GM13977 (cell line): ENCODE measurements at regions not wholly inside any gene's neighbourhood (a gene's known extent, or its start where the extent isn't known, plus 50 kb on each side); places are given as distances from the start of the nearest gene placed in this dataset.
A peak's percentile ranks its signal among the peaks of the same experiment; 100 is the strongest.

Experiments
- DNase-seq: peaks from one replicate; pipeline ENCODE4 v3.0.0; 2012; ENCODE audit warnings: low spot score
- in situ Hi-C: fragments of 300-500 bp; cut with MboI; formaldehyde crosslinking; loops from one replicate; pipeline ENCODE4 v1.12.0; 2022; ENCODE audit warnings: low sequenced_read_pairs, low pct_unique_long_range_greater_than_20kb, mixed read lengths, inconsistent platforms; ENCODE audit not compliant: unreplicated experiment
- TF ChIP-seq, protein P1 (sequence below): IDR thresholded peaks from 2 replicates; pipeline ENCODE4 v1.5.1; 2012; ENCODE audit warnings: mild to moderate bottlenecking, control low read depth; ENCODE audit not compliant: insufficient read depth; ENCODE audit errors: extremely low read depth, missing control alignments

DNA sequence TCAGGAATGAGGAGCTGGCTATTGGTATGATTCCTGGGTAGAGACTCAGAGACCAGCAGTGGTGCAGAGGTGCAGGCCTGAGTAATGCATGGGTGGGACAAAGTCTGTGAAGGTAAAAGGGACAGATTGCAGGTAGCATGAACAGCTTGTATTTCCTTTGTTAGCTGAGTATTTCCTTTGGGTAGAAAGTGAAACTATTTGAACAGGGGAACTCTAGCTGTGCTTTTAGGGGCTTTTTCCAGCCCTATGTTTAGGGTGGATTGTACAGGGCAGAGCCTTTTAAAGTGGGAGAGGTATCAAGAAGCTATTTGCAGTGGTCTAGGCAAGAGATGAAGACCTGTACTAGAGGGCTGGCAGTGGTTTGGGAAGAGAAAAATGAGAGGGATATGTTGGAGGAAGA lies 739.9 kb downstream of the REEP3 start:
- DNase-seq = no peak
- TF ChIP-seq, protein P1, sequence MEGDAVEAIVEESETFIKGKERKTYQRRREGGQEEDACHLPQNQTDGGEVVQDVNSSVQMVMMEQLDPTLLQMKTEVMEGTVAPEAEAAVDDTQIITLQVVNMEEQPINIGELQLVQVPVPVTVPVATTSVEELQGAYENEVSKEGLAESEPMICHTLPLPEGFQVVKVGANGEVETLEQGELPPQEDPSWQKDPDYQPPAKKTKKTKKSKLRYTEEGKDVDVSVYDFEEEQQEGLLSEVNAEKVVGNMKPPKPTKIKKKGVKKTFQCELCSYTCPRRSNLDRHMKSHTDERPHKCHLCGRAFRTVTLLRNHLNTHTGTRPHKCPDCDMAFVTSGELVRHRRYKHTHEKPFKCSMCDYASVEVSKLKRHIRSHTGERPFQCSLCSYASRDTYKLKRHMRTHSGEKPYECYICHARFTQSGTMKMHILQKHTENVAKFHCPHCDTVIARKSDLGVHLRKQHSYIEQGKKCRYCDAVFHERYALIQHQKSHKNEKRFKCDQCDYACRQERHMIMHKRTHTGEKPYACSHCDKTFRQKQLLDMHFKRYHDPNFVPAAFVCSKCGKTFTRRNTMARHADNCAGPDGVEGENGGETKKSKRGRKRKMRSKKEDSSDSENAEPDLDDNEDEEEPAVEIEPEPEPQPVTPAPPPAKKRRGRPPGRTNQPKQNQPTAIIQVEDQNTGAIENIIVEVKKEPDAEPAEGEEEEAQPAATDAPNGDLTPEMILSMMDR = no peak
- in situ Hi-C loops = no loop called here

DNA sequence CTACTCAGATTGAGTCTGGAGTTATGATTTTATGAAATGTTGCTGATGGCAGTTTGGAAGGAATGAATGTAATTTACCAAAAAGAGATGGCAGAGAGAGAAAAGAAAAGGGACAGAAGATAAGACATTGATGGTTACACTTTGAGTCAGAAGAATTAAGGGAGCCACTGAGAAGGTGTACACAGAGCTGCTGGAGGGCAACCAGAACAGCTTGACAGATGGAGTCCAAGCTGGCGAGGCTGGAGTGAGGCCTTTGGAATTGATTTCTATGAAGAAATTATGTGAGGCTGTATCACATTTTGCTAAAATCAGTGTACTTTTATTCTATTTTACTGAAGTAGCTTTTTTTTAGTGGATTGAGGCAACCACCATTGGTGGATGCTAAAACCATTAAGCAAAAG lies 740.5 kb downstream of the REEP3 start:
- TF ChIP-seq, protein P1 = no peak
- DNase-seq = no peak
- in situ Hi-C loops = no loop called here

DNA sequence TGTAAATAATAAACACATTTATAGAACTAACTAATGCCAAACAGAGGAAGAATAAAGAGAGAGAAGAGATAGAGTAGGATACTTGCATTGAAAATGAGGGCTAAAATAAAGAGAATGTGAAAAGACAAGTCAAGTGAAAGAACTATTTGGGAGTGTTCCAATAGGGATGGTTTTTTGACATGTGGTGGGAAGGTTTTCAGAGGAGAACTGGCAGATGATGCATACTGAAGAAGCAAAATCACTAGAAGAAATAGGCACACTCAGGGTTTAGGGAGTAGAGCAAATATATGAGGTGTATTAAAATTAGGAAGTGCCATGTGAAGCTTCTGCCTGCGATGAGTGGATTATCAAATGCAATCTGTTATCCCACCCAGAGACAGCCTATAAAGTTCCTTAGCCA lies 744.8 kb downstream of the REEP3 start:
- DNase-seq = no peak
- TF ChIP-seq, protein P1 = no peak
- in situ Hi-C loops = no loop called here

DNA sequence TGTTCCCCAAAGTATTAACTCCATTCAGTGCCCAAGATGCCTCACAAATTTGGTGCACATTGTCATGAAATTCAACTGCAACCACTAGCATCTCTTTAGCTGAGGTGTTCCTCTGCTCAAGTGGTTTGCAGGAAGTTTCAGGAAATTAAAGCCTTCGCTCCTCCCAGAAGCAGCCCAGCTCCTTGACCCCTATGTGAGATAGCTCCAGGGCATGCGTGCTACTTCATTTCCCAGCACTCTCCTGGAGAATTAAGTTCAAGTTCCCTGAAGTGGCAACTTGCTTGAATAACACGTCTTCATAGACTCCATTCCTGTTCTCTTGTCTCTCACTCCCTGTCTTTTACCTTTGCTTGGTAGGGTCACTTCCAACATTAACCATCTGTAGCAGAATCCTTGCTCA lies 750.3 kb downstream of the REEP3 start:
- in situ Hi-C loops = no loop called here
- TF ChIP-seq, protein P1 = no peak
- DNase-seq = no peak

DNA sequence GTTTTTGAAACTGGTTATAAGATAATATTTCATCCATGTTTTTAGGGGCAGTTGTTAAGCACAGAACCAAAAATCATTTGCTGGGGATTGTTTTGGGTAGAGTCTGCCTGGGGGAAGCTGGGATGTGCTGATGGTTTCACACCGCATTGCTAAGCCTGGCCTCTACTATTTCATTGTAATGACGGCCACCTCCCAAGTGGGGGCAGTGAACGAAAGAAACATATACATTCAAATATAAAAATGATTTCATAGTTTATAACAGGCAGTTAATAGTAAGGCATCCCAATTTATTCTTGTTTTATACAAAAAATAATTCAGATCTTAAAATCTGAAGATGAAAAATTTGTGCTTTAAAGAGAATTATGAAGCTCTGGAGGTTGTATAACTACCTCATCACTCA lies 750.8 kb downstream of the REEP3 start:
- TF ChIP-seq, protein P1 = peak; percentile 21
- no peak for DNase-seq
- in situ Hi-C loops = no loop called here

DNA sequence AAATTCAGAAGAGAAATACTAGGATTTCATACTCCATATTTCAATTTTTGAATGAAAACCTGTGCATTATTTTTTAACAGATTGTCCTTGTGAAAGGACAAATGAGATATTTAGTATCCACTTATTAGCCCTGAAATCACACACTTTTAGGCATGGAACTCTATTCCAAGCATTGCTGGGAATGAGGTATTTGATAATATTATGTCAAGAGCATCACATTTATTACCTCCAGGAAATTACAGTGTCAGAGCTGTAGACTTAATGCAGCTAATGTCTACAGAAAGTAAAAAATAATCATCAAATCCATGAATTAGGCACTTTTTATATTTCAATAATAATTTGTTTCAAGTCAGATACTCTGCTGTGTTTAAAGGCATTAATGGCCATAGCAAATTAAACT lies 753.8 kb downstream of the REEP3 start:
- TF ChIP-seq, protein P1 = no peak
- in situ Hi-C loops = no loop called here
- no peak for DNase-seq

DNA sequence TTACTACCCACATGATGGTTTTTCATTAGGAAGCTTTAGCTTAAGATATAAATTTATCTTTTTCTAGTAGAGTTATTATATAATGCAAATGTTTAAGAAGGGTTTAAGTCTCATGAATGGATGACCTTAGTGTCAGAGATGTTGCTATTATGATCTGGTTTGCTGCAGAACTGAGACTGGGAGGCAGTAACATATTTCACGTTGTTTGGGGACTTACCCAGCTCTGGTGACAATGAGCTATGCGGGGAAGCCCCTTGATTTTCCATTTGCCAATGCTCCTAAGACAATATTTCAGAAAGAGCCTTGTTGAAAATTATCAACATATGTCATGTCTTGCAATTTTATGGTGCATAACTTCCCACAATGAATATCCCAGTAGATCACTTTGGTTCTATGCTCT lies 754.6 kb downstream of the REEP3 start:
- in situ Hi-C loops = no loop called here
- TF ChIP-seq, protein P1 = no peak
- DNase-seq = no peak
